Glomerular visceral epithelial cell (primary cell): ENCODE measurements at regions not wholly inside any gene's neighbourhood (a gene's known extent, or its start where the extent isn't known, plus 50 kb on each side); places are given as distances from the start of the nearest gene placed in this dataset.
"Not testable (repeated sequence)": the region's sequence is repeated elsewhere in the genome, so short reads cannot be mapped to it uniquely, and the experiment has no call there.

Experiments used
- DNase-seq: peaks from one replicate; pipeline ENCODE4 v3.0.0-alpha.2; 2016; ENCODE audit errors: extremely low spot score

DNA sequence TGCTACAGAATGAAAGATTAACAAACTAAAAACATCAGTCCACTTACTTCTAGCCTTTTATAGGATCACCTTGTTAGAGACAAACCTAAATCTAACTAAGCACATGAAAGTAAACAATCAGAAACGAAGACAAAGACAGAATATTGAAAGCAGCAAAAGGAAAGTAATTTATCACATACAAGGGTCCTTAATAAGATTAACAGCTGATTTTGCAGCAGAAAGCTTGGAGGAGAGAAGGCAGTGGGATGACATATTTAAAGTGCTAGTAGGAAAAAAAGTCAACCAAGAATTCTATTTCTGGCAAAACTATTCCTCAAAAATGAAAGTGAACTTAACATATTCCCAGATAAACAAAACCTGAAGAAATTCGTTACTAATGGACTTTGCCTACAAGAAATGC, 286.4 kb downstream of the RWDD3 start:
- DNase-seq = no peak

DNA sequence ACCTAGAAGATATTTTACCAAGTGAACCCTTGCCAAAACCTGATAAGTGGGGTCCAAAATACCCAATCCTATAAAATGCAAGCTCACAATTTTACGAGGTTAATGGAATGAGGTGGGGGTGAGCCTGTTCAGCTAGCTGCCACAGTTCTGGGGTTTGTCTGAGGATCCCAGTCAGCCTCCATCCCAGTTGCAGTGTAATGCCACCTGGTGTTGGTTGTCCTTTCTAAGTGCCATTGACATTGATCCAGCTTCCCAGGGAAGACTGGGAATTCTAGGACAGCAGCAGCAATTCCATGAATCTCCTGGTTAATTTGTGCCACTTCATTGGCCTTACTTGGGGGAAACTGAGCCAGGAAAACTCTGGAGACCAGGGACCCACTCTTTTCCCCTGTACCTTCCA, 298.3 kb downstream of the RWDD3 start:
- no peak for DNase-seq

DNA sequence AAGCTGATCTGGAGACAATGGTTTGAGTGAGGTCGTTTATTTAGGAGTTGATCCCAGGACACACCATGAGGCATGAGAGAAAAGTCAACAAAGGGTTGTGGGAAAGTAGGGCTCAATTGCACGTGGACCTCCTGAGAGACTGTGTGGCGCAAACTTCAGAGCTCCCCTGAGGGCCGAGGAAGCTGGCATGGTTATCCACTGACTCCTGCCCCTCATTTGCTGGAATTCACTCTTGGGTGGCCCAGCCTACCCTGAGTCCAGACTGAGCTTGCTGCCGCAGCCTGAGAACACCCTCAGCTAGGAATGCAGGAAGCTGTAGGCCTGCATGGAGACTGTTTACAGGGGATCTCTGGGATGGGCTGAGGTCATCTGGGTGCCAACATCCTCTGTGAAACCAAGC, 301.0 kb downstream of the RWDD3 start:
- no peak for DNase-seq

GRCh38 chr1:95535614-95536013, 301.6 kb downstream of the RWDD3 start:
- DNase-seq = no peak

GRCh38 chr1:95536501-95536900, 302.5 kb downstream of the RWDD3 start:
- no peak for DNase-seq

- no peak for DNase-seq
These were observed 303.2 kb downstream of the RWDD3 start for GRCh38 chr1:95537176-95537575.

DNA sequence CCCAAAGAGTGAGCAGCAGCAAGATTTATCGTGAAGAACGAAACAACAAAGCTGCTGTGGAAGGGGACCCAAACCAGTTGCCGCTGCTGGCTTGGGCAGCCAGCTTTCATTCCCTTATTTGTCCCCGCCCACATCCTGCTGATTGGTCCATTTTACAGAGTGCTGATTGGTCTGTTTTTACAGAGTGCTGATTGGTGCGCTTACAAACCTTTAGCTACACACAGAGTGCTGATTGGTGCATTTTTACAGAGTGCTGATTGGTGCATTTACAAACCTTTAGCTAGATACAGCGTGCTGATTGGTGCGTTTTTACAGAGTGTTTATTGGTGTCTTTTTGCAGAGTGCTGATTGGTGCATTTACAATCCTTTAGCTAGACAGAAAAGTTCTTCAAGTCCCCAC, 304.2 kb downstream of the RWDD3 start:
- not testable (repeated sequence) for DNase-seq

- no peak for DNase-seq
These were observed 308.9 kb downstream of the RWDD3 start for GRCh38 chr1:95542936-95543335.

- DNase-seq = no peak
These were observed 313.0 kb downstream of the RWDD3 start for GRCh38 chr1:95547005-95547404.

- DNase-seq = no peak
These were observed 314.2 kb downstream of the RWDD3 start for GRCh38 chr1:95548211-95548610.

- DNase-seq = no peak
These were observed 317.2 kb downstream of the RWDD3 start for GRCh38 chr1:95551201-95551600.

- no peak for DNase-seq
These were observed 319.6 kb downstream of the RWDD3 start for GRCh38 chr1:95553595-95553994.

DNA sequence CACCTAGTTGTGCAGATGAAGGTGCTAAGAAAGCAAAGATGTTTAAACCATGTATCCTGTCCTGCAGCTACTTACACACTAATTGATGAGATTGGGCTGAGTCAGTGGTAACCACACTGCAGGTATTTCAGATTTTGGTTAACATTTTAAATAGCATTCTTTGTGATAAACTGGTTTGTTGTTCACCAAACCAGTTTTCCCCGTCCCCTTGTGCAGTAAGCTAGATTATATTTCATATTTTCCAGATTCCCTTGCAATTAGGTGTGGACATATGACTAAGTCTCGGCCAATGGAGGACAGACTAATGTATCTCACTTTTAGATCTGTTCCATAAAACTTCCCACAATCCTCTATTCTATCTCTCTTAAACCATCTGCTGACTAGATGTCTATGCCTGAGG, 320.4 kb downstream of the RWDD3 start:
- DNase-seq = no peak

DNA sequence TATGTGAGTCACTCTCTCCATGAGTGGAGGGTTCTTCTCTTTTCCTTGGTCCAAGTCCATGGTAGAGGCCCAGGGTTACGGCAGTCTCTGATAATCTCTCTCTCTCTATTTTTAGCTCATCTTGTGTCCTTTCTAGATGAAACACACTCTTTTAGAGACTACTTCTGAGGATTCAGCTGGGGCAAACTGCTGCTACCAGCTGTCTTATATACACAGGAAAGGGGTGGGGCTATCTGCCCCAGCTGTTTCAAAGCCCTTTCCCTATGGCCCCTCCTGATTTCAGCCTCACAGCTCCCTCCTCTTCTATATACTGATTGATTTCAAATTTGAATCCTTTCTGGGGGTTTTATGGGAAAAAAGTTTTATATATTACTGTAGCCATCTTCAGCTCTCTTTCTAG, 324.8 kb downstream of the RWDD3 start:
- no peak for DNase-seq

DNA sequence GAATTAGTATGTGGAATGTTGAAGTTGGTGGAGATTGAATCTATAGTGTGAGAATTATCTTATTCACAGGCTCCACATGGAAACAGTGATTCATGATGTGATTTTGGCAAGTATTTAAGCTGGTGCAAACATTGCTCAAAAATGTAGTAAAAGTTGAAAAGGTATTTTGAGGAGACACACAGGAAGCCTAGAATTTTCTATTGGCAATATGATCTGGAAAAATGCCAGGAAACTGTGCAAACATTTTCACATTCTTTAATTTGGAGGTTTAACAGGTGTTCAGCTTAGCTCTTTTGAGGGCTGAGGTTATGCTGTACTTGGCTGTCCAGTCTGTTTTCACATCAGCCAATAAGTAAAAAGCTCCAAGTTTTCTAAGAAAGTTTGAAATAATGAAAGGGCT, 327.3 kb downstream of the RWDD3 start:
- no peak for DNase-seq

- no peak for DNase-seq
These were observed 328.2 kb downstream of the RWDD3 start for GRCh38 chr1:95562230-95562629.

- DNase-seq = no peak
These were observed 338.0 kb downstream of the RWDD3 start for GRCh38 chr1:95572002-95572401.

GRCh38 chr1:95572962-95573361, 339.0 kb downstream of the RWDD3 start:
- DNase-seq = no peak

GRCh38 chr1:95575291-95575690, 341.3 kb downstream of the RWDD3 start:
- no peak for DNase-seq

DNA sequence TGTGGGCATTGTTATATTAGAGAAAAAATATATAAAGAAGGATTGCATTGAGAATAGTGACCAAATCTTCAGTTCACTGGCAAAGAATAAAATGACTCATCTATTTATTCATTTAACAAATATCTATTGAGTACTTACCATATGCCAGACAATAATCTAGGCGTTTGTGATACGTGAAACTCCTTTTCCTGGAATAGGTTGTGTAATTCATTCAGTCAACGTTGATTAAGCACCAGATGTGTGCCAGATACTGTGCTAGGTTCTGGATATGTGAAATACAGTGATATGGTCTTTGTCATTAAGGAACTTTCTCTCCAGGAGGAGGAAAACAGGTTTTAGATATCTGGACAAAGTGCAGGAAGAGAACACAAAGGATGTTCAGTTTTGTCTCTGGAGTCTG, 344.5 kb downstream of the RWDD3 start:
- DNase-seq = no peak

GRCh38 chr1:95582191-95582590, 348.2 kb downstream of the RWDD3 start:
- no peak for DNase-seq

- no peak for DNase-seq
These were observed 348.7 kb downstream of the RWDD3 start for GRCh38 chr1:95582746-95583145.

DNA sequence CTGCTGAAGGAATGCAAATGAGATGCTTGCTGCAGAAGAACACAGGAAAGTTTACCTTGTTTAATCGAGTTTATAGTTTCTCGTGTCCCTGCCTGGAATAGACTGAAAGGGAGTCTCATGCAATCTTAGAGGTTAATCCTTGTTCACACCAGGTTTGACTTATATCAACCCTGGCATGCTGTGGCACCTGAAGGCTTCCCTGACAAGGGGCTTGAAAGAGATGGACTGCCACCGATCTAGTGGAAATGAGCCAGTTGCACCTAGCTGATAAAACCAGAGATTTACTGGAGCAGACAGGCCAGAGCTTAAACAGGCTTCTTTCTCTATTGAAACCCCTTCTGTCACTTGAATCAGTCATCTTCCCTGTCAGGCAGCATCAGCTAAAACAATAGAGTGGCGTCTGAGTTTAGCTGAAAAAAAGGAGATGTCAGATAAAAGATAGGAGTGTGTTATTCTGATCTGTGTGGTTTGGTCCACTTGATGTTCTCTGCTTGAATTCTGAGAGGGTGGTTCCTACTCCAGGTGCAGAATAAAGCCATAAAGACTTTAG, 349.7 kb downstream of the RWDD3 start:
- no peak for DNase-seq

DNA sequence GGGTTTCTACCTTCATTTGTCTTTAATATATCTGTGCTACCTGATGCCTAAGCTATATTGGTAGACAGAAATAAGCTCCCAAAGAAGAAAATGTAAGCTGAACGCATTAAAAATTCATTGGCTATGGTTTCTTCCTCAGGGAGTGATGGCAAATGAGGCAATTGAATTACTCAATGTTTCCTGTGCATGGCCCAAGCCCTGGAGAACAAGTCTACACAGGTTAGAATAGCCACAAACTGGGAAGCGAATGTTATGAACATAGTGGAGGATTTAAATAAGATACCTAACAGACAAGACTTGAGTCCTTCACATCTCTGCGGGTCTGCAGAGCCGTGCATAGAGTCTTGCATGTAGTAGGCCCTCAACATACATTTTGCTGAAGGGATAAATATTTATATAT, 350.3 kb downstream of the RWDD3 start:
- DNase-seq = no peak

DNA sequence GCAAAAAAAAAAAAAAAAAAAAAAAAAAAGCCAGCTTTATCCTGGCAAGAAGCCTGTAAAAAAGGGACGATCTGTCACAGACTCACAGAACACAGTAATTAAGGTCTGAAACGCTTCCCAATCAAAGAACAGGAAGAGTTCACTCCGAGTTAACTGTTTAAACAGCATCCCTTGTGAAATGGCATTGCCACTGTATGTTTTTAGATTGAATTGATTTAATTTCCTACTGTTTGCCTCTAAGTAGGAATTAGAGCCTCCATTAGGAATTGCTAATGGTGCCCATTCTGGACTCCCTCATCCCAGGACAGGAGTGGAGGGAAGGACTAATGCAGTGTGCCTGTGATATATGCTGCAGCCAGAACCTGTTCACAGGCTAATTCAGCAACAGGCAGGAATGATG, 370.8 kb downstream of the RWDD3 start:
- no peak for DNase-seq
